ENCODE measurements at regions not wholly inside any gene's neighbourhood (a gene's known extent, or its start where the extent isn't known, plus 50 kb on each side); places are given as distances from the start of the nearest gene placed in this dataset.
"Not testable (repeated sequence)": the region's sequence is repeated elsewhere in the genome, so short reads cannot be mapped to it uniquely, and the experiment has no call there.

- not testable (repeated sequence) for TF ChIP-seq CTCF, POLR2A (IDR thresholded peaks at IDR 0.05)
These were observed 616.2 kb downstream of the XPNPEP1 start for GRCh38 chr10:109307102-109307501.

Measured in heart left ventricle (tissue), 13 donors.